ENCODE measurements at regions not wholly inside any gene's neighbourhood (a gene's known extent, or its start where the extent isn't known, plus 50 kb on each side); places are given as distances from the start of the nearest gene placed in this dataset.

- no peak for TF ChIP-seq SP3 (tag by site-specific recombination; IDR thresholded peaks at IDR 0.05)
- no peak for TF ChIP-seq ZNF239 (tag by site-specific recombination; IDR thresholded peaks at IDR 0.05)
- no peak for TF ChIP-seq ZBTB21 (tag by site-specific recombination; IDR thresholded peaks at IDR 0.05)
- TF ChIP-seq ZEB2 (tag by site-specific recombination; IDR thresholded peaks at IDR 0.05): no peak
- TF ChIP-seq CTCF (tag by site-specific recombination; IDR thresholded peaks at IDR 0.05): no peak
- TF ChIP-seq ZNF37A (tag by site-specific recombination; IDR thresholded peaks at IDR 0.05): no peak
- TF ChIP-seq ZBTB6 (tag by site-specific recombination; IDR thresholded peaks at IDR 0.05): no peak
- no peak for TF ChIP-seq ZNF24 (tag by site-specific recombination; IDR thresholded peaks at IDR 0.05)
- TF ChIP-seq IKZF3 (tag by site-specific recombination; IDR thresholded peaks at IDR 0.05): no peak
Measured at GRCh38 chr9:90055226-90055625, 450.4 kb downstream of the GADD45G start (continued).

GRCh38 chr9:90057361-90057760, 452.5 kb downstream of the GADD45G start:
- H3K4me3 ChIP-seq (ENCODE audit: low read depth, low read length): no peak overlapping the region
- no peak overlapping the region for H3K27ac ChIP-seq (ENCODE audit: extremely low read depth, low read depth, low read length)
- TF ChIP-seq GLIS2 (tag by site-specific recombination; IDR thresholded peaks at IDR 0.05) (no peak), GFI1B (tag by site-specific recombination; IDR thresholded peaks at IDR 0.05) (no peak), ATF2 (tag by site-specific recombination; IDR thresholded peaks at IDR 0.05; ENCODE audit: low read depth) (no peak), ZNF629 (tag by site-specific recombination; IDR thresholded peaks at IDR 0.05) (no peak), ZNF211 (tag by site-specific recombination; IDR thresholded peaks at IDR 0.05; ENCODE audit: low read depth) (no peak), ZNF280D (tag by site-specific recombination; IDR thresholded peaks at IDR 0.05) (no peak), ZNF175 (tag by site-specific recombination; IDR thresholded peaks at IDR 0.05) (no peak), MEIS1 (CRISPR knock-in tag; IDR thresholded peaks at IDR 0.05; ENCODE audit: borderline replicate concordance) (no peak), ZNF214 (tag by site-specific recombination; IDR thresholded peaks at IDR 0.05; ENCODE audit: borderline replicate concordance) (no peak), ZBTB49 (tag by site-specific recombination; IDR thresholded peaks at IDR 0.05; ENCODE audit: low read depth) (no peak), KLF10 (tag by site-specific recombination; IDR thresholded peaks at IDR 0.05) (no peak)
- H3K36me3 ChIP-seq (ENCODE audit: control insufficient read depth in 2 of 2, insufficient read depth in 1 of 2, low read length in 2 of 2): no peaks in the 10 kb centered on the region
- no peaks in the 10 kb centered on the region for H3K4me1 ChIP-seq (ENCODE audit: control insufficient read depth, insufficient read depth, low read length)
- H3K9me3 ChIP-seq (ENCODE audit: control insufficient read depth, insufficient read depth, low read depth, low read length): no peaks in the 10 kb centered on the region
- POLR2A ChIA-PET: no interaction called here
- CTCF ChIA-PET: no interaction called here
